CD4-positive, alpha-beta T cell treated with Interleukin-6 for 4 hours (primary cell): ENCODE measurements at regions not wholly inside any gene's neighbourhood (a gene's known extent, or its start where the extent isn't known, plus 50 kb on each side); places are given as distances from the start of the nearest gene placed in this dataset.

ENCODE experiments used
- DNase-seq: peaks from one replicate; pipeline ENCODE4 v3.0.0-alpha.2; 2020; ENCODE audit warnings: mixed read lengths

GRCh38 chr12:60930151-60930550 is 1330.1 kb upstream of the USP15 start:
- DNase-seq, result no peak

GRCh38 chr12:60935981-60936761 is 1324.0 kb upstream of the USP15 start:
- no peak for DNase-seq

- no peak for DNase-seq
These were observed 1312.7 kb upstream of the USP15 start for GRCh38 chr12:60947533-60947932.

GRCh38 chr12:60967128-60967527 is 1293.1 kb upstream of the USP15 start:
- DNase-seq, result no peak

GRCh38 chr12:60977966-60978365 is 1282.2 kb upstream of the USP15 start:
- DNase-seq, result no peak

- DNase-seq, result no peak
These were observed 1279.6 kb upstream of the USP15 start for GRCh38 chr12:60980558-60980957.

GRCh38 chr12:60981473-60981872 is 1278.7 kb upstream of the USP15 start:
- DNase-seq, result no peak

- no peak for DNase-seq
These were observed 1268.1 kb upstream of the USP15 start for GRCh38 chr12:60992087-60992486.

- DNase-seq, result no peak
These were observed 1264.9 kb upstream of the USP15 start for GRCh38 chr12:60995256-60995825.

- DNase-seq, result no peak
These were observed 1262.3 kb upstream of the USP15 start for GRCh38 chr12:60997869-60998378.

- no peak for DNase-seq
These were observed 1251.0 kb upstream of the USP15 start for GRCh38 chr12:61009192-61009591.

- DNase-seq, result no peak
These were observed 1248.3 kb upstream of the USP15 start for GRCh38 chr12:61011767-61012423.

GRCh38 chr12:61018571-61018970 is 1241.6 kb upstream of the USP15 start:
- DNase-seq, result no peak

GRCh38 chr12:61023231-61023630 is 1237.0 kb upstream of the USP15 start:
- DNase-seq, result no peak

- no peak for DNase-seq
These were observed 1230.7 kb upstream of the USP15 start for GRCh38 chr12:61029516-61029915.

- no peak for DNase-seq
These were observed 1222.4 kb upstream of the USP15 start for GRCh38 chr12:61037792-61038191.

GRCh38 chr12:61043838-61044237 is 1216.4 kb upstream of the USP15 start:
- DNase-seq, result no peak

- no peak for DNase-seq
These were observed 1215.4 kb upstream of the USP15 start for GRCh38 chr12:61044766-61045165.

- no peak for DNase-seq
These were observed 1189.4 kb upstream of the USP15 start for GRCh38 chr12:61070640-61071414.

GRCh38 chr12:61072717-61073116 is 1187.5 kb upstream of the USP15 start:
- DNase-seq, result no peak

- no peak for DNase-seq
These were observed 1165.1 kb upstream of the USP15 start for GRCh38 chr12:61095111-61095510.

GRCh38 chr12:61098031-61098580 is 1162.1 kb upstream of the USP15 start:
- no peak for DNase-seq

- DNase-seq, result no peak
These were observed 1153.1 kb upstream of the USP15 start for GRCh38 chr12:61107118-61107517.
